Hepatocyte (in vitro differentiated cells): ENCODE measurements at regions not wholly inside any gene's neighbourhood (a gene's known extent, or its start where the extent isn't known, plus 50 kb on each side); places are given as distances from the start of the nearest gene placed in this dataset.

Source experiments
- DNase-seq: peaks from one replicate; pipeline ENCODE4 v3.0.0-alpha.2; 2016; ENCODE audit warnings: low spot score
- H2AFZ ChIP-seq: fragments of 200-600 bp; sonication (generic); 2 replicates; pipeline ENCODE4 v1.6.0; 2016; ENCODE audit warnings: antibody characterized with exemption, mild to moderate bottlenecking
- H3K27ac ChIP-seq: fragments of 200-600 bp; sonication (generic); 2 replicates; pipeline ENCODE4 v1.5.1; 2016; ENCODE audit warnings: mild to moderate bottlenecking
- H3K27me3 ChIP-seq: fragments of 200-600 bp; sonication (generic); 2 replicates; pipeline ENCODE4 v1.6.1; 2016
- H3K36me3 ChIP-seq: fragments of 200-600 bp; sonication (generic); replicated peaks from 2 replicates; pipeline ENCODE4 v1.5.1; 2016; ENCODE audit warnings: low read depth; ENCODE audit not compliant: insufficient read depth
- H3K4me1 ChIP-seq: fragments of 200-600 bp; sonication (generic); 2 replicates; pipeline ENCODE4 v1.5.1; 2016; ENCODE audit warnings: mild to moderate bottlenecking, moderate library complexity; ENCODE audit not compliant: insufficient read depth
- H3K4me2 ChIP-seq: fragments of 200-600 bp; sonication (generic); 2 replicates; pipeline ENCODE4 v1.6.0; 2016
- H3K4me3 ChIP-seq: fragments of 200-600 bp; sonication (generic); 2 replicates; pipeline ENCODE4 v1.5.1; 2016; ENCODE audit warnings: mild to moderate bottlenecking
- H3K79me2 ChIP-seq: fragments of 200-600 bp; sonication (generic); 2 replicates; pipeline ENCODE4 v1.6.0; 2017; ENCODE audit warnings: mild to moderate bottlenecking
- H3K9me2 ChIP-seq: fragments of 200-600 bp; sonication (generic); replicated peaks from 2 replicates; pipeline ENCODE4 v1.6.0; 2017; ENCODE audit warnings: mild to moderate bottlenecking; ENCODE audit not compliant: insufficient read depth
- H3K9me3 ChIP-seq: fragments of 200-600 bp; sonication (generic); 2 replicates; pipeline ENCODE4 v1.5.1; 2016; ENCODE audit warnings: low read depth, mild to moderate bottlenecking
- H4K20me1 ChIP-seq: fragments of 200-600 bp; sonication (generic); 2 replicates; pipeline ENCODE4 v1.6.0; 2016; ENCODE audit warnings: mild to moderate bottlenecking; ENCODE audit not compliant: insufficient read depth, poor library complexity, severe bottlenecking
- CTCF ChIP-seq: fragments of 200-600 bp; sonication (generic); IDR thresholded peaks from 2 replicates; pipeline ENCODE4 v1.5.1; 2016; ENCODE audit warnings: antibody characterized with exemption, mild to moderate bottlenecking; ENCODE audit not compliant: poor library complexity
- EZH2 ChIP-seq: fragments of 200-600 bp; sonication (generic); IDR thresholded peaks from 2 replicates; pipeline ENCODE4 v1.6.1; 2016; ENCODE audit warnings: antibody characterized with exemption, mild to moderate bottlenecking, borderline replicate concordance
- EZH2phosphoT487 ChIP-seq: fragments of 200-600 bp; sonication (generic); IDR thresholded peaks from one replicate; pipeline ENCODE4 v1.6.1; 2018; ENCODE audit warnings: antibody characterized with exemption, mild to moderate bottlenecking, low read depth, moderate library complexity; ENCODE audit not compliant: unreplicated experiment, severe bottlenecking
- WGBS: methylation state at CpG from one replicate; pipeline ENCODE4 v1.1.6; 2016; ENCODE audit warnings: low lambda C conversion rate; ENCODE audit errors: missing lambda C conversion rate; 5-methylcytosine and 5-hydroxymethylcytosine counted together

GRCh38 chr22:27312565-27312964, 489.0 kb downstream of the MN1 start:
- 95% methylated on average over 8 of the region's 8 CpGs for WGBS

GRCh38 chr22:27312966-27313855, 488.3 kb downstream of the MN1 start:
- H3K4me2 ChIP-seq, result no peak overlapping the region
- H3K27ac ChIP-seq, result peak overlapping the region; percentile 86
- WGBS, result 74% methylated on average over 12 of the region's 13 CpGs
- no peak overlapping the region for H3K4me3 ChIP-seq
- H2AFZ ChIP-seq, result no peak overlapping the region
- peaks cover 40% of the 10 kb centered on the region for H3K4me1 ChIP-seq
- no peaks in the 10 kb centered on the region for H3K36me3 ChIP-seq
- no peaks in the 10 kb centered on the region for H4K20me1 ChIP-seq
- TF ChIP-seq EZH2phosphoT487 (no peak), CTCF (no peak), EZH2 (no peak)
- no peak for DNase-seq
- no peaks in the 10 kb centered on the region for H3K9me2 ChIP-seq
- no peaks in the 10 kb centered on the region for H3K9me3 ChIP-seq
- H3K79me2 ChIP-seq, result no peaks in the 10 kb centered on the region
- H3K27me3 ChIP-seq, result peaks cover 9% of the 10 kb centered on the region

More at GRCh38 chr22:27312565-27312964, 489.0 kb downstream of the MN1 start:
- Histone ChIP-seq H3K27me3 (peaks cover 9% of the 10 kb centered on the region), H3K79me2 (no peaks in the 10 kb centered on the region), H3K9me2 (no peaks in the 10 kb centered on the region), H3K4me2 (no peak overlapping the region), H3K4me1 (peaks cover 34% of the 10 kb centered on the region), H2AFZ (no peak overlapping the region), H3K27ac (no peak overlapping the region), H3K4me3 (no peak overlapping the region), H3K36me3 (no peaks in the 10 kb centered on the region), H4K20me1 (no peaks in the 10 kb centered on the region), H3K9me3 (no peaks in the 10 kb centered on the region)
- TF ChIP-seq EZH2, result no peak
- no peak for DNase-seq

GRCh38 chr22:27314276-27314807, 487.2 kb downstream of the MN1 start:
- WGBS, result 49% methylated on average over 9 of the region's 9 CpGs
- Histone ChIP-seq H3K4me2 (no peak overlapping the region), H3K4me1 (peaks cover 41% of the 10 kb centered on the region), H2AFZ (no peak overlapping the region), H3K79me2 (no peaks in the 10 kb centered on the region), H3K27me3 (peaks cover 9% of the 10 kb centered on the region), H3K4me3 (no peak overlapping the region), H3K9me2 (no peaks in the 10 kb centered on the region), H3K27ac (peak overlapping the region; percentile 86), H3K9me3 (no peaks in the 10 kb centered on the region), H4K20me1 (no peaks in the 10 kb centered on the region), H3K36me3 (no peaks in the 10 kb centered on the region)
- TF ChIP-seq EZH2 (no peak), EZH2phosphoT487 (no peak), CTCF (no peak)
- DNase-seq, result peak; percentile 44

- Histone ChIP-seq H4K20me1 (no peaks in the 10 kb centered on the region), H3K36me3 (no peaks in the 10 kb centered on the region), H3K27ac (no peak overlapping the region), H3K79me2 (no peaks in the 10 kb centered on the region), H3K9me2 (no peaks in the 10 kb centered on the region), H3K9me3 (no peaks in the 10 kb centered on the region), H3K4me1 (peaks cover 41% of the 10 kb centered on the region), H3K4me3 (no peak overlapping the region), H3K27me3 (peaks cover 9% of the 10 kb centered on the region), H3K4me2 (no peak overlapping the region), H2AFZ (no peak overlapping the region)
- TF ChIP-seq EZH2phosphoT487 (no peak), CTCF (no peak), EZH2 (no peak)
- 95% methylated on average over 4 of the region's 4 CpGs for WGBS
- DNase-seq, result no peak
These were observed 485.7 kb downstream of the MN1 start for GRCh38 chr22:27315833-27316232.
